Activated CD8-positive, alpha-beta T cell treated with anti-CD3 and anti-CD28 coated beads, Interleukin-2, amount 10 ng/mL, durations not matched to agents 7 days and 5 days (primary cell): ENCODE measurements at regions not wholly inside any gene's neighbourhood (a gene's known extent, or its start where the extent isn't known, plus 50 kb on each side); places are given as distances from the start of the nearest gene placed in this dataset.

Experiments
- ATAC-seq: fragments of 150-1000 bp; cut with Tn5 transposase; one replicate; pipeline ENCODE4 v1.10.0; 2021; ENCODE audit warnings: moderate library complexity
- CTCF ChIA-PET: fragments of 350-600 bp; sonication (Branson Sonifier 250); formaldehyde crosslinking; loops from one replicate; lab custom pipeline; 2021; ENCODE audit warnings: antibody characterized with exemption; lab: Charles Lee
- POLR2A ChIA-PET: fragments of 350-600 bp; sonication (Branson Sonifier 250); formaldehyde crosslinking; loops from one replicate; lab custom pipeline; 2021; ENCODE audit warnings: antibody characterized with exemption; lab: Charles Lee
- DNase-seq: peaks from one replicate; pipeline ENCODE4 v3.0.0-alpha.2; 2020
- H3K27ac Mint-ChIP-seq: one replicate; pipeline ENCODE4 v1.8.0; 2021; ENCODE audit warnings: mild to moderate bottlenecking, mixed read lengths
- H3K27me3 Mint-ChIP-seq: one replicate; pipeline ENCODE4 v1.8.0; 2021; ENCODE audit warnings: low read depth, mixed read lengths
- H3K36me3 Mint-ChIP-seq: one replicate; pipeline ENCODE4 v1.8.0; 2021; ENCODE audit warnings: low read depth, mixed read lengths
- H3K4me1 Mint-ChIP-seq: one replicate; pipeline ENCODE4 v1.8.0; 2021; ENCODE audit warnings: low read depth, mixed read lengths
- H3K4me3 Mint-ChIP-seq: one replicate; pipeline ENCODE4 v1.8.0; 2021; ENCODE audit warnings: mild to moderate bottlenecking, mixed read lengths
- H3K9me3 Mint-ChIP-seq: one replicate; pipeline ENCODE4 v1.8.0; 2022; ENCODE audit warnings: mixed read lengths; ENCODE audit not compliant: insufficient read depth

GRCh38 chr13:22357132-22357531, 686.3 kb downstream of the FGF9 start:
- Mint-ChIP-seq H3K27ac (no peak overlapping the region), H3K4me1 (no peaks in the 10 kb centered on the region), H3K9me3 (no peaks in the 10 kb centered on the region), H3K27me3 (no peaks in the 10 kb centered on the region), H3K4me3 (no peak overlapping the region), H3K36me3 (no peaks in the 10 kb centered on the region)
- ChIA-PET CTCF (no interaction called here), POLR2A (no interaction called here)
- ATAC-seq (no peak), DNase-seq (no peak)

DNA sequence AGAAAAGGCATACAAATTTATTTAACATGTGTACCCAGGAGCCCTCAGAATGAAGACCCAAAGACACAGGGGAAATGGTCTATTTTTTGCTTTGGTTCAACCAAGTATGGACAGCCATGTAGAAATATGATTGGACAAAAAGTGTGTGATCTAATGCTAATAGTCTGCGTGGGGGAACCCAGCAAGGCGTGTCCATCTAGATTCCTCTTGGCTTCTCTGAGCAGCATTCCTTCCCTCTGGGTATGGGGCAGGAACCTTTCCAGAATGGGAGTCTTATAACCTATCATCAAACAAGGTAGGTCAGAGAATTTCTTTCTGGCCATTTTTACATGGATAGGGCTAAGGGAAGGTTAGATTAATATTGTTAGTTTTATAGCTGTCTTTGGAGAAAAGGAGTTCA, 698.2 kb downstream of the FGF9 start:
- no peak overlapping the region for H3K27ac Mint-ChIP-seq
- CTCF ChIA-PET: no interaction called here

GRCh38 chr13:22369840-22370239, 699.0 kb downstream of the FGF9 start:
- ATAC-seq (no peak), DNase-seq (no peak)
- Mint-ChIP-seq H3K4me1 (no peaks in the 10 kb centered on the region), H3K36me3 (no peaks in the 10 kb centered on the region), H3K27me3 (no peaks in the 10 kb centered on the region), H3K27ac (no peak overlapping the region), H3K9me3 (peaks cover 26% of the 10 kb centered on the region), H3K4me3 (no peak overlapping the region)
- POLR2A ChIA-PET: no interaction called here
- CTCF ChIA-PET: no interaction called here

More for the DNA sequence above, 698.2 kb downstream of the FGF9 start:
- no peaks in the 10 kb centered on the region for H3K4me1 Mint-ChIP-seq
- H3K36me3 Mint-ChIP-seq: no peaks in the 10 kb centered on the region
- peaks cover 30% of the 10 kb centered on the region for H3K9me3 Mint-ChIP-seq
- POLR2A ChIA-PET: no interaction called here
- H3K4me3 Mint-ChIP-seq: no peak overlapping the region
- no peak for ATAC-seq
- no peak for DNase-seq
- no peaks in the 10 kb centered on the region for H3K27me3 Mint-ChIP-seq

DNA sequence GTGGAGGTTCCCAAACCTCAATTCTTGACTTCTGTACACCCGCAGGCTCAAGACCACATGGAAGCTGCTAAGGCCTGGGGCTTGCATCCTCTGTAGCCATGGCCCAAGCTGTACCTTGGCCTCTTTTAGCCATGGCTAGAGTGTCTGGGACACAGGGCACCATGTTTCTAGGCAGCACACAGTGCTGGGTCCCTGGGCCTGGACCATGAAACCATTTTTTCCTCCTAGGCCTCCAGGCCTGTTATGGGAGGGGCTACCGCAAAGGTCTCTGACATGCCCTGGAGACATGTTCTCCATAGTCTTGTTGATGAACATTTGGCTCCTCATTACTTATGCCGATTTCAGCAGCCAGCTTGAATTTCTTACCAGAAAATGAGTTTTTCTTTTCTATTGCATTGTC, 701.4 kb downstream of the FGF9 start:
- CTCF ChIA-PET: no interaction called here
- no peaks in the 10 kb centered on the region for H3K36me3 Mint-ChIP-seq
- H3K4me1 Mint-ChIP-seq: no peaks in the 10 kb centered on the region
- no peak for ATAC-seq
- no peak overlapping the region for H3K4me3 Mint-ChIP-seq
- POLR2A ChIA-PET: no interaction called here
- H3K27ac Mint-ChIP-seq: no peak overlapping the region
- H3K27me3 Mint-ChIP-seq: no peaks in the 10 kb centered on the region
- peaks cover 34% of the 10 kb centered on the region for H3K9me3 Mint-ChIP-seq
- DNase-seq: no peak

DNA sequence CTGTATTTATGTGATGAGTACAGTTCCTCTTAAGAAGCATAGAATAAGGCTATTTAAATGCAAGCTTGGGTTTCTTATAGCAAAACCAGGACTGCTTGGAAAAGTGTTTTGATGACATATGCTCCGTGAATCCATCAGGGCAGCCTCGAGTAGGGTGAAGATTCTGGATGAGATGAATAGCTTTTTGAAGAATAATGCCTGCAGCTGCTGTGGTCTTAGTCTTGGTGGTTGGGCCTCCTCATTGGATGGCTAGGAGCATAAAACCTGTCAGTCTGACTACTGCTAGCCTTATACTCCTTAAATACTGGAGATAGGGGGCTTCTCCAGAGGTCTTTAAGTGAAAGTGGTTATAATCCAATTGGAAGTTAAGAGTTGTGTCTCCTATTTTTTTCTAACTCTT, 704.3 kb downstream of the FGF9 start:
- ChIA-PET POLR2A (no interaction called here), CTCF (no interaction called here)
- Mint-ChIP-seq H3K36me3 (no peaks in the 10 kb centered on the region), H3K27me3 (no peaks in the 10 kb centered on the region), H3K27ac (no peak overlapping the region), H3K4me1 (no peaks in the 10 kb centered on the region), H3K9me3 (peaks cover 33% of the 10 kb centered on the region), H3K4me3 (no peak overlapping the region)
- ATAC-seq (no peak), DNase-seq (no peak)

DNA sequence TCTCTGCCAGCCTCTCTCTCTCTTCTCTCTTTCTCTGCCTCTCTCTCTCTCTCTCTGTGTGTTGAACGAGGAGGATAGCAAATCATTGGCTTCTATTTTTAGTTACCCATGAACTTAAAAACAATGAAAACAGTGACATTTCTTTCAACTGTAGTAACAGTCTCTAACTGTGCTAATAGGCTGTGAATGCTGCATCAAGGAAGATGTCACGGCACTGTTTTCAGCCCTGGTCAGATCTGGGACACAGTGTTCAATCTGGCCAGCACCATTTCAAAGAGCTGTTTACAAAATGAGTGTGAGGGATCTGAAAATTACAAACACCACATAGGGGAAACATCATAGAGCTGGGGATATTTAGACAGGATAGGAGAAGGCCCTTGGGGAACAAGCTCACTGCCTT, 717.0 kb downstream of the FGF9 start:
- no peaks in the 10 kb centered on the region for H3K36me3 Mint-ChIP-seq
- no peak overlapping the region for H3K4me3 Mint-ChIP-seq
- ATAC-seq (no peak), DNase-seq (no peak)
- ChIA-PET CTCF (no interaction called here), POLR2A (no interaction called here)
- no peaks in the 10 kb centered on the region for H3K27me3 Mint-ChIP-seq
- no peak overlapping the region for H3K27ac Mint-ChIP-seq
- no peaks in the 10 kb centered on the region for H3K4me1 Mint-ChIP-seq
- H3K9me3 Mint-ChIP-seq: peaks cover 7% of the 10 kb centered on the region

DNA sequence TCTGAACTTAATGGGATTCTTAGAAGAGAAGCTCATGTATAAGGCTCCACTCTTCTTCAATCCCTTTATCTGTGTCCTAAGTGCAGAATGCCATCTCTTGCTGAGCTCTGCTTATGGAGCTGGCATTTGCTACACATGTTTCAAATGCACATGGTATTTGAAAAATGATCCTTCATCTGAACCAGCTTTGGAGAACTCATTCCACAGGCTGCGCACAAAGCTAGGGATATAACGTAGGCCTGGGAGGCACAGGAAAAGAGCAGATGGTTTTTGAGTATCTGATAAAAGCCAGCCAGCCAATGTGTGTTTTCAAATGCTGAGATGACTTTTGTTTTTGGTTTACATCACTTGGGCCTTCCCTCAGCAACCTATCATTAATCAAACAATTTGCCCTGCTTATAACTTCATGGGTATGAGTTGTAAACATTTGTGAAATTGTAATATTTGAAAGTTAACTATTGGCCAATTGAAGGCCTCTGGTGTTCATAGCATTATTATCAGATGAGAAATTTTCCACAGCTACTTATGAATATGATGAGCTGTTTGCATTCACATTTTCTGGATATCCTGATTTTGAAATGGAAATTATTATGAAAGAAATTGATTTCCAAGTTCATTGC, 729.0 kb downstream of the FGF9 start:
- Mint-ChIP-seq H3K4me1 (no peaks in the 10 kb centered on the region), H3K27ac (no peak overlapping the region), H3K27me3 (no peaks in the 10 kb centered on the region), H3K4me3 (no peak overlapping the region), H3K9me3 (no peaks in the 10 kb centered on the region), H3K36me3 (no peaks in the 10 kb centered on the region)
- ChIA-PET POLR2A (no interaction called here), CTCF (interaction anchor here (0.7 kb wide), 1 partner anchor 302 kb away, joined by 3 read pairs; no protein-coding TSS in a partner anchor)
- DNase-seq: no peak
- ATAC-seq: no peak

- no peaks in the 10 kb centered on the region for H3K27me3 Mint-ChIP-seq
- H3K4me1 Mint-ChIP-seq: no peaks in the 10 kb centered on the region
- no peak overlapping the region for H3K4me3 Mint-ChIP-seq
- H3K9me3 Mint-ChIP-seq: no peaks in the 10 kb centered on the region
- ATAC-seq: no peak
- DNase-seq: no peak
- H3K27ac Mint-ChIP-seq: no peak overlapping the region
- ChIA-PET POLR2A (no interaction called here), CTCF (no interaction called here)
- no peaks in the 10 kb centered on the region for H3K36me3 Mint-ChIP-seq
These were observed 731.8 kb downstream of the FGF9 start for GRCh38 chr13:22402682-22403081.

- no peaks in the 10 kb centered on the region for H3K36me3 Mint-ChIP-seq
- DNase-seq: no peak
- no peaks in the 10 kb centered on the region for H3K27me3 Mint-ChIP-seq
- no peak for ATAC-seq
- H3K27ac Mint-ChIP-seq: no peak overlapping the region
- H3K9me3 Mint-ChIP-seq: no peaks in the 10 kb centered on the region
- no peaks in the 10 kb centered on the region for H3K4me1 Mint-ChIP-seq
- ChIA-PET CTCF (no interaction called here), POLR2A (no interaction called here)
- no peak overlapping the region for H3K4me3 Mint-ChIP-seq
These were observed 732.3 kb downstream of the FGF9 start for GRCh38 chr13:22403144-22403543.

DNA sequence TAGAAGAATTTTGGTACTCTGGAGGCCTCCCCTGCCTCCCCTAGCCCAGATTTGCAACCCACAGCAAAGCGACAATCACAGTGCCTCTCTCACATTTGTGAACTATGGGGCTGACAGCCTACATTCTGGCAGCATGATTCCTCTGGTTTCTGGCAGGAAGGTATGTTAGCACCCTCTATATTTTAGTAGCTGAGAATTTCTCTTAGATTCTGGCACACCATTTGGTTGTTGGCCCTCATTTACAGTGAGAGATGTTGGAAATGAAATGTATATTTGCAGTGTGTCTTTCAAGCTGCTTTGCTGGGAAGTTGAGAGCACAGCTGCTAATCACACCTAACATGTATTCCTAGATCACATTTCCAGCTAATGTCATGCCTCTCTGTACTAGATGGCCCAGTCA, 735.0 kb downstream of the FGF9 start:
- no peak overlapping the region for H3K27ac Mint-ChIP-seq

DNA sequence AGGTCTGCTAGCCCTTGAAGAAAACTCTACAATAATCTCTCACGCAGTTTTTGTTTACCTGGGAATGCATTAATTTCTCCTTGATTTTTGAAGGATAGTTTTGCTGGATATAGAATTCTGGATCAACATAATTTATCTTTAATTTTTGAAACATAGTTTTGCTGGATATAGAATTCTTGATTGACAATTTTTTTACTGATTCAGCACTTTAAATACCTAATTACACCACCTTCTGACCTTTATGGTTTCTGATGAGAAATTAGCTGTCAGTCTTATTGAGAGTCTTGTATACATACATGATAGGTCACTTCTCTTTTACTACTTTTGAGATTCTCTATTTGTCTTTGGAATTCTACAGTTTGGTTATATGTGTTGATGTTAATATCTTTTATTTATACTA, 741.6 kb downstream of the FGF9 start:
- Mint-ChIP-seq H3K36me3 (no peaks in the 10 kb centered on the region), H3K9me3 (peaks cover 35% of the 10 kb centered on the region), H3K4me3 (no peak overlapping the region), H3K27ac (no peak overlapping the region), H3K27me3 (no peaks in the 10 kb centered on the region), H3K4me1 (no peaks in the 10 kb centered on the region)
- DNase-seq (no peak), ATAC-seq (no peak)
- ChIA-PET CTCF (no interaction called here), POLR2A (no interaction called here)

More for the DNA sequence above, 735.0 kb downstream of the FGF9 start:
- POLR2A ChIA-PET: no interaction called here
- ATAC-seq: no peak
- CTCF ChIA-PET: no interaction called here
- no peaks in the 10 kb centered on the region for H3K27me3 Mint-ChIP-seq
- peaks cover 3% of the 10 kb centered on the region for H3K9me3 Mint-ChIP-seq
- no peak overlapping the region for H3K4me3 Mint-ChIP-seq
- no peak for DNase-seq
- no peaks in the 10 kb centered on the region for H3K36me3 Mint-ChIP-seq
- no peaks in the 10 kb centered on the region for H3K4me1 Mint-ChIP-seq

DNA sequence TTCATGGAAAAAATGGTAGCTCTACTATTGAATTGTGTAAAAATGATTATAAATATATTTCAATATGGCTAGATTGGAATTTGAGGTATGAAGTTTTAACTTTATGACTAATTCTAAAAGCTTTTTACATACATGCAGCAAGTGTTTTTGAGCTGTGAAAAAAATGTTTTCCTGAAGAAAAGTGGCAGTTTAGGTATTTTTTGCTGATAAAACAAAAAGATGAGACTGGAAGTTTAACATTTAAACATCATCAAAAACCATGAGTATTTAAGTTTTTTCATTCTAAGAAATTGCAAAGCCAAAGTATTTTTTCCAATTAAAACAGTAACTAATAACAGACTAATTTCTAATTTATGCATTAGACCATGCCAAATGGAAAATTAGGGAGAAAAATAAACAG, 751.1 kb downstream of the FGF9 start:
- ATAC-seq (no peak), DNase-seq (no peak)
- H3K4me1 Mint-ChIP-seq: no peaks in the 10 kb centered on the region
- POLR2A ChIA-PET: no interaction called here
- no peaks in the 10 kb centered on the region for H3K27me3 Mint-ChIP-seq
- CTCF ChIA-PET: no interaction called here
- no peak overlapping the region for H3K27ac Mint-ChIP-seq
- no peaks in the 10 kb centered on the region for H3K36me3 Mint-ChIP-seq
- peaks cover 5% of the 10 kb centered on the region for H3K9me3 Mint-ChIP-seq
- no peak overlapping the region for H3K4me3 Mint-ChIP-seq

DNA sequence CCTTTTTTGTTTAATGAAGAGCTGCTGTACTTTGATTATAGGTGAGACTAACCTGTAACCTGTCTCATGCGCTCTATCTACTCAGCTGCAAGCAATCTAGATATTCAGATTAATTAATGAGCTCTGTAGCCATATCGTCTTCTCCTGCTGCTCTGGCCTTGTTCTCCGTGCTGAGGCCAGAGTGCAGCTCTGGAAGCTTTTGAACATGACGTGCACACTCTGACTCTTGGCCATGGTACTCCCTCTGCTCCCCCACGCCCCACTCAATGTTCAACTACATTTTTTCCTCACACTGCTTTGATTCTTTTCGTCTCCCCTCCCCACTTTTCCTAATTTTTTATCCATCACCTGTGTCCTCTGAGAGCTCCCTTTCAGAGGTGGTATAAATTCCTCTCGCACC, 751.8 kb downstream of the FGF9 start:
- ATAC-seq (no peak), DNase-seq (no peak)
- peaks cover 5% of the 10 kb centered on the region for H3K9me3 Mint-ChIP-seq
- CTCF ChIA-PET: no interaction called here
- POLR2A ChIA-PET: no interaction called here
- no peak overlapping the region for H3K4me3 Mint-ChIP-seq
- no peaks in the 10 kb centered on the region for H3K4me1 Mint-ChIP-seq
- no peak overlapping the region for H3K27ac Mint-ChIP-seq
- no peaks in the 10 kb centered on the region for H3K27me3 Mint-ChIP-seq
- H3K36me3 Mint-ChIP-seq: no peaks in the 10 kb centered on the region
